Fibroblast of lung (primary cell): ENCODE measurements at regions not wholly inside any gene's neighbourhood (a gene's known extent, or its start where the extent isn't known, plus 50 kb on each side); places are given as distances from the start of the nearest gene placed in this dataset.
"Not testable (repeated sequence)": the region's sequence is repeated elsewhere in the genome, so short reads cannot be mapped to it uniquely, and the experiment has no call there.

Source experiments
- DNase-seq, 2 donors: peaks; one replicate each; pipeline versions ENCODE4 v3.0.0 to v3.0.0-alpha.2; 2010; ENCODE audit warnings: low read depth in 2 of 2
- H2AFZ ChIP-seq: 2 replicates; pipeline ENCODE4 v1.5.1; 2012; ENCODE audit warnings: low read length, control low read depth, inconsistent platforms
- H3K27ac ChIP-seq: 2 replicates; pipeline ENCODE4 v1.5.1; 2011; ENCODE audit warnings: low read length, control low read depth; ENCODE audit not compliant: insufficient read depth
- H3K27me3 ChIP-seq: 2 replicates; pipeline ENCODE4 v1.5.1; 2011; ENCODE audit warnings: mild to moderate bottlenecking, low read length; ENCODE audit not compliant: control insufficient read depth, insufficient read depth
- H3K36me3 ChIP-seq: 2 replicates; pipeline ENCODE4 v1.5.1; 2011; ENCODE audit warnings: low read length; ENCODE audit not compliant: control insufficient read depth, insufficient read depth
- H3K4me1 ChIP-seq: 2 replicates; pipeline ENCODE4 v1.5.1; 2011; ENCODE audit warnings: low read length; ENCODE audit not compliant: control insufficient read depth, insufficient read depth; ENCODE audit errors: extremely low read depth
- H3K4me2 ChIP-seq: 2 replicates; pipeline ENCODE4 v1.5.1; 2011; ENCODE audit warnings: low read length, control low read depth; ENCODE audit not compliant: insufficient read depth; ENCODE audit errors: extremely low read depth
- H3K4me3 ChIP-seq, 4 experiments: fragments of 200-600 bp in 1 of 4; sonication (generic) in 1 of 4; replicated peaks in 1 of 4; 2 replicates each; pipeline ENCODE4 v1.5.1; 2011 to 2016; ENCODE audit warnings: low read length in 4 of 4, low read depth in 3 of 4, mild to moderate bottlenecking in 3 of 4, control low read depth in 2 of 4, inconsistent platforms in 1 of 4, mixed read lengths in 1 of 4; ENCODE audit not compliant: insufficient read depth in 1 of 4; ENCODE audit errors: control extremely low read depth in 1 of 4
- H3K79me2 ChIP-seq: 2 replicates; pipeline ENCODE4 v1.5.1; 2012; ENCODE audit warnings: mild to moderate bottlenecking, low read length, inconsistent platforms; ENCODE audit not compliant: control insufficient read depth, insufficient read depth
- H3K9ac ChIP-seq: 2 replicates; pipeline ENCODE4 v1.5.1; 2011; ENCODE audit warnings: mild to moderate bottlenecking, low read length, control low read depth; ENCODE audit not compliant: insufficient read depth
- H3K9me3 ChIP-seq: 2 replicates; pipeline ENCODE4 v1.5.1; 2012; ENCODE audit warnings: low read depth, low read length; ENCODE audit not compliant: control insufficient read depth, insufficient read depth
- H4K20me1 ChIP-seq: 2 replicates; pipeline ENCODE4 v1.5.1; 2011; ENCODE audit warnings: low read length; ENCODE audit not compliant: control insufficient read depth, insufficient read depth; ENCODE audit errors: extremely low read depth
- CTCF ChIP-seq, 2 donors: IDR thresholded peaks in 1 of 2; conservative IDR thresholded peaks in 1 of 2; 1 replicate in 1 of 2; 2 replicates in 1 of 2; pipeline ENCODE4 v1.5.1; 2011 to 2012; ENCODE audit warnings: low read length in 2 of 2, control low read depth in 1 of 2, inconsistent platforms in 1 of 2, low read depth in 1 of 2, mild to moderate bottlenecking in 1 of 2
- EZH2 ChIP-seq: IDR thresholded peaks from 2 replicates; pipeline ENCODE4 v1.5.1; 2012; ENCODE audit warnings: low read length, control low read depth, mild to moderate bottlenecking; ENCODE audit errors: missing control alignments

DNA sequence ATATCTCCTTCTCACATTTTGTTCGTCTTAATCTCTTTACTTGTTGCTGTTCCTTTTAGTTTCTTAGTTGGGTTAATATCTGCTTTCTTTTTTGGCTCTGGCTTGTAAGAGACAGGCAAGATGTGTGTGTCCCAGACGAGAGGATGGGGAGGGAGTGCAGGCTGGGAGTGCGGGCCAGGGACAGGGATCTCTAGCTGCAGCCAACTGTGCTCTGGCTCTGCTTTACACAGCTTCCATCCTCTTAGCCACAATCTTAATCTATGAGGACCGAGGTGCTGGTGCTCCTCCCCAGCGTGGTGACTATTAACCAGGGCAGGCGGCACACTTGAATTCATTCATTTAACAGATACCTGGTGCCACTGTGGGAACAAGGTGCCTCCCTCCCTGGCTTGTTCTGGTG lies 70.9 kb upstream of the WASF3 start:
- no peak for DNase-seq
- no peak overlapping the region for H2AFZ ChIP-seq
- TF ChIP-seq CTCF (conservative IDR thresholded peaks at IDR 0.05 in 1 of 2, IDR thresholded peaks at IDR 0.05 in 1 of 2; ENCODE audit: low read depth in 1 of 2, low read length in 2 of 2), result no peak
- no peak for TF ChIP-seq EZH2

DNA sequence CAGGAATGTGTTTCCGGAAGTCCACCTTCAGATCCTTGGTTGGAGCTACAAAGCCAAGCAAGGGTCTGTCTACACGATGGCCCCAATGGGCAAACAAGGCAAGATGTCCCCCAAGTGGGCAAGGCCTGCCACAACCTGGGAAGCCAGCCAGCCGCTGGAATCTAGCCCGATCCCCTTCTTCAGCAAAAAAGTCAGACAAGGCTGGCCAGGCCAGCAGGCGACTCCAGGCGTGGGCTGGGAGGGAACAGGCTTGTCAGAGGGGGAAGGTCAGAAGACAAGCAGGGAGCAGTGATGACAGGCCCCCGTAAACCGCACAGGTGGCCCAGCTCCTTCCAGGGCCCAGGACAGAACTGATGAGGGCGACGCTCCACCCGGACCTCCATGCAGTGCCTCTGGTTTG lies 69.7 kb upstream of the WASF3 start:
- Histone ChIP-seq H3K9me3 (no peaks in the 10 kb centered on the region), H3K4me3 (no peak overlapping the region)

More for the DNA sequence above, 70.9 kb upstream of the WASF3 start:
- Histone ChIP-seq H4K20me1 (no peaks in the 10 kb centered on the region), H3K79me2 (no peaks in the 10 kb centered on the region), H3K27ac (no peak overlapping the region), H3K9ac (no peak overlapping the region), H3K9me3 (no peaks in the 10 kb centered on the region), H3K36me3 (no peaks in the 10 kb centered on the region), H3K4me1 (no peaks in the 10 kb centered on the region), H3K27me3 (no peaks in the 10 kb centered on the region), H3K4me2 (no peak overlapping the region), H3K4me3 (no peak overlapping the region)

DNA sequence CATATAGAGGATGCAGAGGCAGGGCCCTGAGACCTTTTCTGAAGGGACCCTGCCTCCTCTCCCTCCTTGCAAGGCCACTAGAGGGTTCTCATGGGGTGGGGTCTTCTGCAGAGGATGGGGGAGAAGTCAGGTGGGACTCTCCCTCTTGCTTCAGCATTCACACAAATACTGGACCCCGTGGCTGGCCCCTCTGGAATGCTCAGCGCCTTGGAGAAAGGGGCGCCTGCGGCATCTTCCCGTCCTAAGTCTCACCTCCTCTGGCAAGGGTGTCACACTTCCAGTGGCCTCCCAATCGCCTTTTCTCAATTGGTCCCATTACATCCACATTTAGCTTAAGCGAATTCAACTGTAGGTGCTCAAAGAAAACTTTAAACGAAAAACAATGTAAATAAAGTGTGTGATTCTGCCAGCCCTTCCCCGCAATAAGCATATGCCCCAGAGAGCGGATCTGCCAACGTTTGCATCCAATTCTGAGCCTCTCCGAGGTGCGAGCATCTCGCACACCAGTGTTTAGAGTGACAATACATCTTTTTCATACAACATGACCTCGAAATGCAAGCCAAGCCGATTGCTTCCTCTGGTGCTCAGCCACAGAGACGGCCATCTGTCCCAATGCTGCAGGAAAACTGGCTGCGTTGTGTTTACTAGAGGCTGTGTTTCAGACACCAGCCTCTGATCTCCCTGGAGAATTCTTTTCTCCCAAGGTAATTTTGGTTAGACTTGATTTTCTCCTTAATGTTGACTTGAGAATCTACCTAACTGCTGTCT lies 69.1 kb upstream of the WASF3 start:
- Histone ChIP-seq H3K27ac (no peak overlapping the region), H3K9me3 (no peaks in the 10 kb centered on the region), H3K4me3 (no peak overlapping the region), H3K4me1 (no peaks in the 10 kb centered on the region), H4K20me1 (no peaks in the 10 kb centered on the region), H3K79me2 (no peaks in the 10 kb centered on the region), H2AFZ (no peak overlapping the region), H3K4me2 (no peak overlapping the region), H3K36me3 (no peaks in the 10 kb centered on the region), H3K27me3 (no peaks in the 10 kb centered on the region), H3K9ac (no peak overlapping the region)
- no peak for TF ChIP-seq CTCF (conservative IDR thresholded peaks at IDR 0.05 in 1 of 2, IDR thresholded peaks at IDR 0.05 in 1 of 2; ENCODE audit: low read depth in 1 of 2, low read length in 2 of 2)
- no peak for TF ChIP-seq EZH2
- no peak for DNase-seq

More for the DNA sequence above, 69.7 kb upstream of the WASF3 start:
- no peak for DNase-seq
- Histone ChIP-seq H3K79me2 (no peaks in the 10 kb centered on the region), H3K36me3 (no peaks in the 10 kb centered on the region), H3K4me2 (no peak overlapping the region), H2AFZ (no peak overlapping the region), H3K27me3 (no peaks in the 10 kb centered on the region), H3K4me1 (no peaks in the 10 kb centered on the region), H4K20me1 (no peaks in the 10 kb centered on the region), H3K27ac (no peak overlapping the region), H3K9ac (no peak overlapping the region)
- TF ChIP-seq CTCF (conservative IDR thresholded peaks at IDR 0.05 in 1 of 2, IDR thresholded peaks at IDR 0.05 in 1 of 2; ENCODE audit: low read depth in 1 of 2, low read length in 2 of 2), result no peak
- no peak for TF ChIP-seq EZH2

- H3K9me3 ChIP-seq, H3K36me3 ChIP-seq, H3K27ac ChIP-seq, H3K27me3 ChIP-seq, H3K9ac ChIP-seq, H2AFZ ChIP-seq, H4K20me1 ChIP-seq, H3K4me2 ChIP-seq, H3K4me3 ChIP-seq, H3K79me2 ChIP-seq, DNase-seq, H3K4me1 ChIP-seq: not testable (repeated sequence)
These were observed 65.2 kb upstream of the WASF3 start for GRCh38 chr13:26492301-26492700.
